HCT116 (cell line): ENCODE measurements at regions not wholly inside any gene's neighbourhood (a gene's known extent, or its start where the extent isn't known, plus 50 kb on each side); places are given as distances from the start of the nearest gene placed in this dataset.

Source experiments
- ATAC-seq: fragments of 200-7000 bp; cut with Tn5 transposase; 2 replicates; pipeline ENCODE4 v1.9.1; 2020; ENCODE audit warnings: mild to moderate bottlenecking, moderate library complexity
- BruUV-seq: library from RNA; stranded (reverse); fragments of 400-500 nt; replicated peaks from 2 replicates; lab custom pipeline; 2021; lab: Mats Ljungman, UMichigan
- CTCF ChIA-PET: fragments of 300-600 bp; sonication (Branson Sonifier 250); formaldehyde crosslinking; loops from one replicate; lab custom pipeline; 2021; ENCODE audit warnings: antibody characterized with exemption; lab: Charles Lee
- POLR2A ChIA-PET: fragments of 300-600, 350-600 bp; sonication (Branson Sonifier 250); formaldehyde crosslinking; loops from one replicate; lab custom pipeline; 2021; ENCODE audit warnings: antibody characterized with exemption; lab: Charles Lee
- RAD21 ChIA-PET, 2 experiments: fragments of 300-600 bp; sonication (Branson Sonifier 250); formaldehyde crosslinking; loops; one replicate each; lab custom pipeline; 2023; ENCODE audit warnings: low total read pairs in 2 of 2; ENCODE audit not compliant: uncharacterized antibody in 2 of 2, unreplicated experiment in 2 of 2, low non-redundant PET in 1 of 2; lab: Charles Lee
- DNase-seq: peaks from one replicate; pipeline ENCODE4 v3.0.0-alpha.2; 2010; ENCODE audit warnings: low read depth, low spot score
- H2AFZ ChIP-seq: fragments of 200-600 bp; shearing (Covaris generic), sonication (generic); 2 replicates; pipeline ENCODE4 v1.6.1; 2017; ENCODE audit warnings: low read depth, mixed run types, mixed read lengths, antibody characterized with exemption, low read length; ENCODE audit not compliant: poor library complexity, severe bottlenecking
- H3K27ac ChIP-seq: 2 replicates; pipeline ENCODE4 v1.5.1; 2012; ENCODE audit warnings: low read depth, low read length
- H3K27me3 ChIP-seq: fragments of 200-600 bp; sonication (generic); 2 replicates; pipeline ENCODE4 v1.6.1; 2016; ENCODE audit warnings: mixed run types, low read length, mixed read lengths; ENCODE audit not compliant: insufficient read depth
- H3K36me3 ChIP-seq, 2 experiments: fragments of 200-500 bp in 1 of 2; fragments of 200-600 bp in 1 of 2; sonication (Bioruptor generic) in 1 of 2; sonication (generic) in 1 of 2; 2 replicates each; pipeline versions ENCODE4 v1.5.1 to v1.6.1; 2014 to 2016; ENCODE audit warnings: low read length in 2 of 2, inconsistent platforms in 1 of 2, mixed read lengths in 1 of 2, mixed run types in 1 of 2; ENCODE audit not compliant: insufficient read depth in 2 of 2, control insufficient read depth in 1 of 2
- H3K4me1 ChIP-seq, 2 experiments: fragments of 200-600 bp in 1 of 2; sonication (generic) in 1 of 2; 2 replicates each; pipeline versions ENCODE4 v1.5.1 to v1.6.1; 2012 to 2017; ENCODE audit warnings: low read length in 2 of 2, inconsistent platforms in 1 of 2, mild to moderate bottlenecking in 1 of 2, mixed read lengths in 1 of 2, mixed run types in 1 of 2, moderate library complexity in 1 of 2; ENCODE audit not compliant: insufficient read depth in 2 of 2, control insufficient read depth in 1 of 2
- H3K4me2 ChIP-seq: fragments of 200-600 bp; sonication (generic); 2 replicates; pipeline ENCODE4 v1.6.1; 2017; ENCODE audit warnings: mixed run types, low read length, mixed read lengths
- H3K4me3 ChIP-seq, 2 experiments: fragments of 200-600 bp in 1 of 2; sonication (generic) in 1 of 2; replicated peaks in 1 of 2; 2 replicates each; pipeline ENCODE4 v1.5.1; 2011 to 2016; ENCODE audit warnings: low read length in 2 of 2, control low read depth in 1 of 2, low read depth in 1 of 2, mild to moderate bottlenecking in 1 of 2, mixed read lengths in 1 of 2, mixed run types in 1 of 2
- H3K79me2 ChIP-seq: fragments of 200-600 bp; sonication (generic); 2 replicates; pipeline ENCODE4 v1.6.1; 2017; ENCODE audit warnings: mild to moderate bottlenecking, mixed run types, low read length, moderate library complexity, mixed read lengths; ENCODE audit not compliant: insufficient read depth
- H3K9ac ChIP-seq: fragments of 200-600 bp; sonication (generic); 2 replicates; pipeline ENCODE4 v1.6.1; 2016; ENCODE audit warnings: low read length, mixed read lengths
- H3K9me2 ChIP-seq: fragments of 200-600 bp; sonication (generic), shearing (Covaris generic); 2 replicates; pipeline ENCODE4 v1.6.1; 2017; ENCODE audit warnings: mixed run types, mild to moderate bottlenecking, moderate library complexity; ENCODE audit not compliant: insufficient read depth
- H3K9me3 ChIP-seq, 2 experiments: fragments of 200-500 bp in 1 of 2; fragments of 200-600 bp in 1 of 2; sonication (Bioruptor generic) in 1 of 2; sonication (generic) in 1 of 2; 2 replicates each; pipeline ENCODE4 v1.6.1; 2014 to 2017; ENCODE audit warnings: low read length in 2 of 2, mixed read lengths in 2 of 2, inconsistent platforms in 1 of 2, low read depth in 1 of 2, mild to moderate bottlenecking in 1 of 2, mixed run types in 1 of 2, moderate library complexity in 1 of 2; ENCODE audit not compliant: control insufficient read depth in 1 of 2, insufficient read depth in 1 of 2
- H4K20me1 ChIP-seq: fragments of 200-600 bp; sonication (generic), shearing (Covaris generic); 2 replicates; pipeline ENCODE4 v1.6.1; 2017; ENCODE audit warnings: mixed run types, mild to moderate bottlenecking, moderate library complexity; ENCODE audit not compliant: insufficient read depth
- ATF3 ChIP-seq: IDR thresholded peaks from 2 replicates; pipeline ENCODE4 v1.6.1; 2012
- CBX3 ChIP-seq: IDR thresholded peaks from 2 replicates; pipeline ENCODE4 v1.6.1; 2012; ENCODE audit warnings: low read depth
- JUND ChIP-seq: IDR thresholded peaks from 2 replicates; pipeline ENCODE4 v1.6.1; 2012
- SIN3A ChIP-seq: IDR thresholded peaks from 2 replicates; pipeline ENCODE4 v1.6.1; 2012; ENCODE audit warnings: low read depth
- SRF ChIP-seq: IDR thresholded peaks from 2 replicates; pipeline ENCODE4 v1.6.1; 2012; ENCODE audit warnings: low read depth
- intact Hi-C: fragments of 100-400 bp; cut with micrococcal nuclease; formaldehyde crosslinking; loops from 2 replicates; pipeline ENCODE4 v1.10.0; 2022
- TF ChIP-seq, protein P1 (sequence below): IDR thresholded peaks from 2 replicates; pipeline ENCODE4 v1.6.1; 2012; ENCODE audit warnings: low read depth
- TF ChIP-seq, protein P2 (sequence below), 3 experiments: fragments of 200-600 bp in 1 of 3; sonication (generic) in 1 of 3; IDR thresholded peaks in 2 of 3; conservative IDR thresholded peaks in 1 of 3; 2 replicates each; pipeline ENCODE4 v1.5.1; 2012 to 2017; ENCODE audit warnings: low read depth in 2 of 3, low read length in 2 of 3, antibody characterized with exemption in 1 of 3, borderline replicate concordance in 1 of 3, control low read depth in 1 of 3, mild to moderate bottlenecking in 1 of 3, mixed read lengths in 1 of 3, mixed run types in 1 of 3, moderate library complexity in 1 of 3; ENCODE audit not compliant: insufficient read depth in 1 of 3

GRCh38 chr3:82080792-82081191 lies 319.3 kb upstream of the GBE1 start (continued):
- TF ChIP-seq, protein P1, sequence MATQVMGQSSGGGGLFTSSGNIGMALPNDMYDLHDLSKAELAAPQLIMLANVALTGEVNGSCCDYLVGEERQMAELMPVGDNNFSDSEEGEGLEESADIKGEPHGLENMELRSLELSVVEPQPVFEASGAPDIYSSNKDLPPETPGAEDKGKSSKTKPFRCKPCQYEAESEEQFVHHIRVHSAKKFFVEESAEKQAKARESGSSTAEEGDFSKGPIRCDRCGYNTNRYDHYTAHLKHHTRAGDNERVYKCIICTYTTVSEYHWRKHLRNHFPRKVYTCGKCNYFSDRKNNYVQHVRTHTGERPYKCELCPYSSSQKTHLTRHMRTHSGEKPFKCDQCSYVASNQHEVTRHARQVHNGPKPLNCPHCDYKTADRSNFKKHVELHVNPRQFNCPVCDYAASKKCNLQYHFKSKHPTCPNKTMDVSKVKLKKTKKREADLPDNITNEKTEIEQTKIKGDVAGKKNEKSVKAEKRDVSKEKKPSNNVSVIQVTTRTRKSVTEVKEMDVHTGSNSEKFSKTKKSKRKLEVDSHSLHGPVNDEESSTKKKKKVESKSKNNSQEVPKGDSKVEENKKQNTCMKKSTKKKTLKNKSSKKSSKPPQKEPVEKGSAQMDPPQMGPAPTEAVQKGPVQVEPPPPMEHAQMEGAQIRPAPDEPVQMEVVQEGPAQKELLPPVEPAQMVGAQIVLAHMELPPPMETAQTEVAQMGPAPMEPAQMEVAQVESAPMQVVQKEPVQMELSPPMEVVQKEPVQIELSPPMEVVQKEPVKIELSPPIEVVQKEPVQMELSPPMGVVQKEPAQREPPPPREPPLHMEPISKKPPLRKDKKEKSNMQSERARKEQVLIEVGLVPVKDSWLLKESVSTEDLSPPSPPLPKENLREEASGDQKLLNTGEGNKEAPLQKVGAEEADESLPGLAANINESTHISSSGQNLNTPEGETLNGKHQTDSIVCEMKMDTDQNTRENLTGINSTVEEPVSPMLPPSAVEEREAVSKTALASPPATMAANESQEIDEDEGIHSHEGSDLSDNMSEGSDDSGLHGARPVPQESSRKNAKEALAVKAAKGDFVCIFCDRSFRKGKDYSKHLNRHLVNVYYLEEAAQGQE = no peak

DNA sequence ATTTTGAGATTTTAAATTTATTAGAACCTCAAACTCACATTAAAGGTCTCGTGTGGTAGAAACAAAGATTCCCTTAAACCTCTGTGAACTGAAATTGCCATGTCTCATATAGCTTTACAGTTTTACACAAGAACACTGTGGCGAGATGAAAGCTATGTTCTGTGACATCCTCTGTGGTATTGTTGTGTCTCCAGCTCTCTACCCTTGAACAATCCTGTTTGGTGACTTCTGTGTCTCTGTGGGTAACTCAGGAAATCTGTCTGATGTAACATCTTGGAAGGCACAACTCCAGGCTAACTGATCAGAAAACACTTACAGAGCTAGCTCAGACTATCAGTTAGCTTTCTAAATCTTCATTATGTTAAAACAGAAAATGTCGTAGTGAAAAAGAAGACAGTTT lies 318.8 kb upstream of the GBE1 start:
- TF ChIP-seq ATF3 (no peak), CBX3 (no peak), JUND (no peak), SIN3A (no peak), SRF (no peak)
- TF ChIP-seq, protein P2, sequence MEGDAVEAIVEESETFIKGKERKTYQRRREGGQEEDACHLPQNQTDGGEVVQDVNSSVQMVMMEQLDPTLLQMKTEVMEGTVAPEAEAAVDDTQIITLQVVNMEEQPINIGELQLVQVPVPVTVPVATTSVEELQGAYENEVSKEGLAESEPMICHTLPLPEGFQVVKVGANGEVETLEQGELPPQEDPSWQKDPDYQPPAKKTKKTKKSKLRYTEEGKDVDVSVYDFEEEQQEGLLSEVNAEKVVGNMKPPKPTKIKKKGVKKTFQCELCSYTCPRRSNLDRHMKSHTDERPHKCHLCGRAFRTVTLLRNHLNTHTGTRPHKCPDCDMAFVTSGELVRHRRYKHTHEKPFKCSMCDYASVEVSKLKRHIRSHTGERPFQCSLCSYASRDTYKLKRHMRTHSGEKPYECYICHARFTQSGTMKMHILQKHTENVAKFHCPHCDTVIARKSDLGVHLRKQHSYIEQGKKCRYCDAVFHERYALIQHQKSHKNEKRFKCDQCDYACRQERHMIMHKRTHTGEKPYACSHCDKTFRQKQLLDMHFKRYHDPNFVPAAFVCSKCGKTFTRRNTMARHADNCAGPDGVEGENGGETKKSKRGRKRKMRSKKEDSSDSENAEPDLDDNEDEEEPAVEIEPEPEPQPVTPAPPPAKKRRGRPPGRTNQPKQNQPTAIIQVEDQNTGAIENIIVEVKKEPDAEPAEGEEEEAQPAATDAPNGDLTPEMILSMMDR (IDR thresholded peaks at IDR 0.05 in 2 of 3, conservative IDR thresholded peaks at IDR 0.05 in 1 of 3; ENCODE audit: borderline replicate concordance in 1 of 3, insufficient read depth in 1 of 3, low read depth in 2 of 3, low read length in 2 of 3) = no peak
- no peaks in the 10 kb centered on the region for H3K36me3 ChIP-seq
- H3K9me2 ChIP-seq = no peaks in the 10 kb centered on the region
- H4K20me1 ChIP-seq = no peaks in the 10 kb centered on the region
- no peak overlapping the region for H3K9ac ChIP-seq
- H3K27me3 ChIP-seq = no peaks in the 10 kb centered on the region
- no peak overlapping the region for H2AFZ ChIP-seq
- H3K27ac ChIP-seq = no peak overlapping the region
- no peaks in the 10 kb centered on the region for H3K9me3 ChIP-seq
- no TSS peak for BruUV-seq
- ChIA-PET POLR2A (no interaction called here), CTCF (no interaction called here), RAD21 (no interaction called here)
- no peaks in the 10 kb centered on the region for H3K79me2 ChIP-seq
- intact Hi-C loops = no loop called here
- no peak overlapping the region for H3K4me3 ChIP-seq
- ATAC-seq = no peak
- DNase-seq = no peak
- H3K4me2 ChIP-seq = peak overlapping the region; percentile 15
- peaks cover 6 to 8% of the 10 kb centered on the region in 2 experiments; a peak in 3 of 4 replicates for H3K4me1 ChIP-seq
